ENCODE measurements at regions not wholly inside any gene's neighbourhood (a gene's known extent, or its start where the extent isn't known, plus 50 kb on each side); places are given as distances from the start of the nearest gene placed in this dataset.

GRCh38 chr21:35376406-35377135, 327.5 kb upstream of the RUNX1 start:
- DNase-seq (ENCODE audit: missing footprints) (no peak), ATAC-seq (no peak)

DNA sequence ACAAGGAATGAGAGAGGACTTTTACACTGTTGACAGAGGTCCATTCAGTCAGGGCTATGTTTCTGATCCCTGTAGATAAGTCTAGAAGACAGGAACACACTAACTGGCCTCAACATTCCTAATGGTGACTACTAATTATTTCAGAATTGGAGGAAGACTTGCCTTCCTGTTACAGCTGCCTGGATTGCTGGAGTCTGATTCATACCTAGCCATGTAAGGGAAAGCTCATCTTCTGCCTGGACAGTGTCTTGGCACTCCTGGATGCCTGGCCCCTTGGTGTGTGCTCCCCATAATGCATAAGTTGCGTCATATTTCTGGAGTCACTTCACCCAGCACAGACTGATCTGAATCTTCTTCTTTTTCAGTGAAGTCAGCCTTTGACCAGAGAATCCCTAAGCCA, 326.0 kb upstream of the RUNX1 start:
- intact Hi-C loops (cut with DNase I) = no loop called here
- no peak for DNase-seq (ENCODE audit: missing footprints)
- ATAC-seq = no peak

More at GRCh38 chr21:35376406-35377135, 327.5 kb upstream of the RUNX1 start:
- intact Hi-C loops (cut with DNase I) = no loop called here

GRCh38 chr21:35373998-35374397, 324.9 kb upstream of the RUNX1 start:
- ATAC-seq (no peak), DNase-seq (ENCODE audit: missing footprints) (no peak)
- intact Hi-C loops (cut with DNase I) = no loop called here

GRCh38 chr21:35372201-35372600, 323.1 kb upstream of the RUNX1 start:
- intact Hi-C loops (cut with DNase I) = no loop called here
- ATAC-seq = no peak
- DNase-seq (ENCODE audit: missing footprints) = no peak

- no peak for ATAC-seq
- intact Hi-C loops (cut with DNase I) = no loop called here
Measured at GRCh38 chr21:35370671-35371070, 321.6 kb upstream of the RUNX1 start.

DNA sequence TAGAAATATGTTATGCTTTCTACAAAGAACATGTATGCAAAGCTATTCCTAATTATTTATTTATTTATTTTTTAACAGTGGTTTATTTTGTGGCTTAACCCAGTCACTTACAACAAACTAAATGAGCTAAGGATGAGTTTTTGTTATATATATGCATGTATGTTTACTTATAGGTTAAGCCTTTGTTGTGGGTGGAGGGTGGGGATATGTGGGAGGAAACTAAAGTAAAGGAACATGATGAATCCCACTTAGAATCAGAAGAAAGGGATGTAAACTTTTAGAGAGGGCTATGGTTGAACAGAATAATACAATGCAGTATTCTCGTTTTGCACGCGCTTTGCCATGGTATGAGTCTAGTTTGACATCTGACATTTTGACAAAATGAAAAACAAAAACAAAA, 321.0 kb upstream of the RUNX1 start:
- intact Hi-C loops (cut with DNase I) = no loop called here

More at GRCh38 chr21:35370671-35371070, 321.6 kb upstream of the RUNX1 start:
- no peak for DNase-seq (ENCODE audit: missing footprints)

DNA sequence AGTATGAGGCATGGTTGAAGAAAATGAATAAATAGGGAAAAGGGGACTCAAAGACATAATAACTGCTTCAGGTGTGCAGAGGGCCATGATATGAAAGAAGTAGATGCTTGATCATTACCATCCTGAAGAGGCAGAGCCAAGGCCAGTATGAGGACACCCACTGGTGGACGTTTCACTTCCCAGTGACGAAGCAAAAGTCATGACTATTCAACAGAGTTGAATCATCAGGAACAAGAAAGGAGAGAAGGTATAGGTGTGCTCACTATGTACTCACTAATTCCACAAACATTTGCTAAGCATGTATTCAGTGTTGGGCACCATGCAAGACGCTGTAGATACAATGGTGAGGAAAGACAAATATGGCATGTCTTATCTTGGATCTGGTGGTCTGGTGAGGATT, 319.2 kb upstream of the RUNX1 start:
- ATAC-seq = no peak
- no peak for DNase-seq (ENCODE audit: missing footprints)
- intact Hi-C loops (cut with DNase I) = no loop called here

More for the DNA sequence above, 321.0 kb upstream of the RUNX1 start:
- ATAC-seq = no peak
- no peak for DNase-seq (ENCODE audit: missing footprints)

DNA sequence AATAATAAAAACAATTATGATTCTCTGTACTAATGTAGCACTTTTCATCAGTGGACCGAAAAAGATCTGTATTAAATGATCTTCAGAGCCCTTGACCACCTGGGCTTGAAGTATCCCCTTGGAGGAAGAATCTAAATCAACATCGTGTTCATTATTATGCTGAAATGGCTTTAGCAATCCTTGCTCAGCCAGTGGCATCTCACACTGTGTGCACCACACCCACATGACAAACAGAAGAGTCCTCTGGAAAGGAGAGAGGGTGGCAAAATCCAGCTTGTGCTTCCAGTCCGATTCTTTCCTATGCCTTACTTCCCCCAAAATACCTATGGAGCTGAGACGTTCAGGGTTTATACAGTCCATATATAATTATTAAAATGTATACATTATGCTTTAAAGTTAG, 318.5 kb upstream of the RUNX1 start:
- intact Hi-C loops (cut with DNase I) = no loop called here
- ATAC-seq = no peak
- no peak for DNase-seq (ENCODE audit: missing footprints)

GRCh38 chr21:35366394-35367080, 317.4 kb upstream of the RUNX1 start:
- DNase-seq (ENCODE audit: missing footprints) (no peak), ATAC-seq (peak; percentile 92)
- intact Hi-C loops (cut with DNase I) = no loop called here

DNA sequence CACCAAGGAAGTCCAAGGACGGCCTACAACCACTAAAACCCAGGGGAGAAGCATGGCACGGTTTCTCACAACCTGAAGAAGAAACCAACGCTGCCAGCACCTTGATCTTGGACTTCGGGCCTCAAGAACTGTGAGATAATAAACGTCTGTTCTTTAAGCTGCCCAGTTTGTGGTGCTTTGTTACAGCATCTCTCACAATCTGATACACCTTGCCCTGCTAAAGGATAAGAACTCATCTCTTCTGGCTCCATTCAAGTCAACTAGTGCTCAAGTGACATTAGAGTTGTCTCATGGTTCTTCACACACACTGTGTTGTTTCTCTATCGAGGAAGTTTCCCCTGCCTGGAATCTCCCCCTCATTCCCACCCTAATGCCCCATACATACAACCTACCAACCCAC, 314.4 kb upstream of the RUNX1 start:
- no peak for ATAC-seq
- no peak for DNase-seq (ENCODE audit: missing footprints)
- intact Hi-C loops (cut with DNase I) = no loop called here

DNA sequence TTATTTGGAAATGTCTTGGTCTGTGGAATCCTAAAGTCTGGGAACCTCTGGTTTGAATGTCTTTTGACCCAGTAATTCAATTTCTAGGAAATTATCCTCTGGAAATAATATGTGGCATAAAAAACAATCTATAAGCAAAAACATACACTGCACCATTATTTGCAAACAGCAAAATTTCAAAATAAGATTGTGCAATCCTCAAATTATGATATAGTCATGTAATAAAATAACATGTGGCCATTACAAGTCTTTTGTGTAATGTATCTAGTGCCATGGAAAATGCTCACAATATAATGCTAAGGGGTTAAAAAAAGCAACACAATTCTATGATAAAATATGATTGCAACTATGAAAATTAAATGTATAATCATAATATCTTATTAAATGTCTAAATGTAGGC, 312.9 kb upstream of the RUNX1 start:
- intact Hi-C loops (cut with DNase I) = no loop called here

GRCh38 chr21:35360870-35361570, 311.9 kb upstream of the RUNX1 start:
- ATAC-seq (no peak), DNase-seq (ENCODE audit: missing footprints) (no peak)
- intact Hi-C loops (cut with DNase I) = no loop called here

More for the DNA sequence above, 312.9 kb upstream of the RUNX1 start:
- ATAC-seq (no peak), DNase-seq (ENCODE audit: missing footprints) (no peak)

GRCh38 chr21:35359076-35359475, 310.0 kb upstream of the RUNX1 start:
- intact Hi-C loops (cut with DNase I) = no loop called here
- ATAC-seq = no peak
- DNase-seq (ENCODE audit: missing footprints) = no peak

DNA sequence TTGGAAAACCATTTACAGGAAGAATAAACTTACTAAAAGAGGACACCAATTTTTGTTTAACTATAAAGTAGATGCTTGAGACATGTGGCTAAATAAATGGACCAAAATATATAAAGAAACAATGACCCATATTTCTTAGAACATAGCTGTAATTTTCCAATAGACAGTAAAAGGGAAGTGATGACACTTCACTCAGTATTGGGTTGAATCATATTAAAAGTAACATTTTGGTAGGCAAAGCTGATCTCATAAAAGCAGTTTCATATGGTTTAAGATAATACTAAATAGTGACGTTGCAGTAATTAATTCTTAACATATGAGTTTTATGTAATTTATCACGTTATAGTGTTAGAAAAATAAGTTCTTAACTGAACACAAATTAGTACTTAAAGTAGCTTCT, 308.9 kb upstream of the RUNX1 start:
- intact Hi-C loops (cut with DNase I) = no loop called here
- ATAC-seq (no peak), DNase-seq (ENCODE audit: missing footprints) (no peak)

DNA sequence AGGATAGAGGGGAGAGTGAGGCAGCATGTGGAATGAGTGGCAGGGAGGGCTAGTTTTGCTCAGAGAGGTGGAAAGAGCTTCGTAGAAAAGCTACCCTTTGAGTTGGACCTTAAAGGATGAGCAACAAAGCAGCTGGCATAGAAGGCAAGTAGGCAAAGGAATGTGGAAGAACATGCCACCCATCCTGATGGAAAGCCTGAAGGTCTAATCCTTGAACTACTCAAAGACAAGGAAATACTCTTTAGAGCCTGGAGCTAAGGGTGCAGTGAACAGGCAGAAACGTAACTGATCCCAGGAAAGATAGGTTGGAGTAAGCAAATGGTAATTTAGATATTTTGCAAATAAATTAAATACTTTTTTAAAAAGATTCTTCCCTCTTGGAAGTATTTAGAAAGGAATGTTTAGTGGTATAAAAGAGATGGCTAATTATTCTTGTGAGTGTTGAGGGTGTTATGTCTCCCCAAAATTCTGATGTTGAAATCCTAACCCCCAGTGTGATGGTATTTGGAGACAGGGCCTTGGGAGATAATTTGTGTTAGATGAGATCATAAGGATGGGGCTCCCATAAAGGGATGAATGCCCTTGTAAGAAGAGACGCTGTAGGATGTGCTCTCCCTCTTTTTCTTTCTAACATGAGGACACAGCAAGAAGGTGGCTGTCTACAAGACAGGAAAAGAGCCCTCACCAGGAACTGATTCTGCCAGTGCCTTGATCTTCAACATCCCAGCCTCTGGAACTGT, 308.1 kb upstream of the RUNX1 start:
- DNase-seq (ENCODE audit: missing footprints) = no peak
- intact Hi-C loops (cut with DNase I) = no loop called here
- no peak for ATAC-seq

GRCh38 chr21:35354078-35354477, 305.0 kb upstream of the RUNX1 start:
- ATAC-seq (no peak), DNase-seq (ENCODE audit: missing footprints) (no peak)
- intact Hi-C loops (cut with DNase I) = no loop called here

- DNase-seq (ENCODE audit: missing footprints) (no peak), ATAC-seq (no peak)
- intact Hi-C loops (cut with DNase I) = no loop called here
Measured at GRCh38 chr21:35352793-35353192, 303.7 kb upstream of the RUNX1 start.

DNA sequence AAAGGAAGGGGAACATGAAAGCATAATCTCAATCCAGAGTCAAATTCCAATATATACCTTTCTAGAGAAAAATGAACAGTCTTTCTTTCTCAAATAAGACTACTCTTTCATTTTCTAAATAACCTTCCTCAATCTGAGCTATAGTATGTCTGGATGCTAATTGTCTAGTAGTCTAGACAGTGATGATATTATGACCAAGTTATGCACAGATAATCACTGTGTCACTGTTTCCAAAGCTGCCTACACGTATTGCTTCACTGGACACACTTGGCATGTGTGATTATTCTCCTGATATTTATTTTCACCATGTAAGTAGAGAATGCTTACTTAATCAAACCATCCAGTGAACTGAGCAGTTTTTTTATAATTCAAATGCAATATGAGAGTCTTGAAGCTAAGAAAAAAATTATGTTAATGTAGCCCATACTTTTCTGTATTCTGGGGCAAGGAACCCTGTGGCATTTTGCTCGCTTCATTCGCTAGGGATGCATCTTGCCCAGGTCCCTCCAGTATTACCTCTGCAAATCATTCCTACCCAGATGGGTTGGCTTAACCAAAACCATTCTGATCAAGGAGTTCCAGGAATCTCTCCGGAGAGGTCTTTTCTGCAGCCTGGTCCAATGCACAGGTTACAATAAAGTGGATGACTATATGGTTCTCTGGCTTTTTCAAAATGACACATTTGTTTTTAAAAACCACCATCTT, 303.1 kb upstream of the RUNX1 start:
- DNase-seq (ENCODE audit: missing footprints) = no peak
- intact Hi-C loops (cut with DNase I) = no loop called here
- no peak for ATAC-seq

DNA sequence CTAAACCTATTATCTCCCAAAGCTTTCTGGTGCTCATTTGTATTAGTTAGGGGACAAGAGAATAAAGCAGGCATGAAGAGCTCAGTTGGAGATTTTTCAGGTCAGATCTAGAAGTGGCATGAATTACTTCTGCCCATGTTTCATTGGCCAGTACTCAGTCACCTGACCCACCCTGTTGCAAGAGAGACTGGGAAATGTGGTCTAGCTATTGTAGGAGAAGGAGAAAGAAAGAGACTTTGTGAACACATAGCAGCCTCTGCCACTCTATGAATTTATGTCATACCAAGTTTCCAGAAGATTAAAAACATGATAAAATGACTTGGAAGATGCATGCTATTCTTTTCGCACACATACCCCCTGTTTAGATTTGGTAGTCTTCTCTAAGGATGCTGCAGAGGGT, 302.3 kb upstream of the RUNX1 start:
- DNase-seq (ENCODE audit: missing footprints) (no peak), ATAC-seq (no peak)
- intact Hi-C loops (cut with DNase I) = no loop called here

Measured in Right ventricle myocardium inferior (tissue), 1 donor.